PC-3 (cell line): ENCODE measurements at regions not wholly inside any gene's neighbourhood (a gene's known extent, or its start where the extent isn't known, plus 50 kb on each side); places are given as distances from the start of the nearest gene placed in this dataset.

Source experiments
- ATAC-seq: fragments of 200-7000 bp; cut with Tn5 transposase; 2 replicates; pipeline ENCODE4 v1.9.1; 2020; ENCODE audit warnings: mild to moderate bottlenecking, moderate library complexity
- BruUV-seq: library from RNA; stranded (reverse); fragments of 400-500 nt; replicated peaks from 2 replicates; lab custom pipeline; 2021; lab: Mats Ljungman, UMichigan
- CTCF ChIA-PET: fragments of 300-600 bp; sonication (Branson Sonifier 250); formaldehyde crosslinking; loops from one replicate; lab custom pipeline; 2022; ENCODE audit warnings: antibody characterized with exemption; lab: Charles Lee
- POLR2A ChIA-PET: fragments of 300-600 bp; sonication (Branson Sonifier 250); formaldehyde crosslinking; loops from one replicate; lab custom pipeline; 2022; ENCODE audit warnings: antibody characterized with exemption; ENCODE audit not compliant: unreplicated experiment; lab: Charles Lee
- DNase-seq: peaks from one replicate; pipeline ENCODE4 v3.0.0-alpha.2; 2015
- H2AFZ ChIP-seq: fragments of 300-600 bp; sonication (generic); 2 replicates; pipeline ENCODE4 v1.6.0; 2016; ENCODE audit warnings: antibody characterized with exemption, low read length
- H3F3A ChIP-seq: fragments of 300-600 bp; sonication (generic); one replicate; pipeline ENCODE4 v1.6.0; 2017; ENCODE audit warnings: antibody characterized with exemption, low read length, control low read depth, mild to moderate bottlenecking; ENCODE audit not compliant: unreplicated experiment
- H3K27ac ChIP-seq: fragments of 300-600 bp; sonication (generic); 2 replicates; pipeline ENCODE4 v1.5.1; 2016; ENCODE audit warnings: mild to moderate bottlenecking, low read length
- H3K27me3 ChIP-seq: fragments of 300-600 bp; sonication (generic); 2 replicates; pipeline ENCODE4 v1.6.1; 2016; ENCODE audit warnings: low read length, mixed read lengths
- H3K36me3 ChIP-seq: fragments of 300-600 bp; sonication (generic); 2 replicates; pipeline ENCODE4 v1.6.1; 2016; ENCODE audit warnings: low read depth, mixed run types, low read length, mixed read lengths
- H3K4me1 ChIP-seq: fragments of 300-600 bp; sonication (generic); 2 replicates; pipeline ENCODE4 v1.5.1; 2016; ENCODE audit warnings: low read length; ENCODE audit not compliant: insufficient read depth
- H3K4me2 ChIP-seq: fragments of 300-600 bp; sonication (generic); 2 replicates; pipeline ENCODE4 v1.6.0; 2016; ENCODE audit warnings: low read length
- H3K4me3 ChIP-seq: fragments of 300-600 bp; sonication (generic); 2 replicates; pipeline ENCODE4 v1.5.1; 2016; ENCODE audit warnings: mild to moderate bottlenecking, low read length, mixed read lengths
- H3K79me2 ChIP-seq: fragments of 300-600 bp; sonication (generic); 2 replicates; pipeline ENCODE4 v1.6.1; 2017; ENCODE audit warnings: low read length, mixed read lengths
- H3K9ac ChIP-seq: fragments of 300-600 bp; sonication (generic); 2 replicates; pipeline ENCODE4 v1.6.0; 2016; ENCODE audit warnings: mild to moderate bottlenecking, low read length
- H3K9me2 ChIP-seq: fragments of 300-600 bp; sonication (generic); replicated peaks from 2 replicates; pipeline ENCODE4 v1.6.1; 2016; ENCODE audit warnings: mixed run types, low read length, mixed read lengths
- H3K9me3 ChIP-seq: fragments of 300-600 bp; sonication (generic); 2 replicates; pipeline ENCODE4 v1.6.1; 2016; ENCODE audit warnings: low read length, mixed read lengths
- H4K20me1 ChIP-seq: fragments of 300-600 bp; sonication (generic); 2 replicates; pipeline ENCODE4 v1.6.1; 2016; ENCODE audit warnings: low read length, mixed read lengths
- EZH2 ChIP-seq: fragments of 300-600 bp; sonication (generic); IDR thresholded peaks from one replicate; pipeline ENCODE4 v1.6.1; 2017; ENCODE audit warnings: antibody characterized with exemption, mild to moderate bottlenecking, low read length; ENCODE audit not compliant: unreplicated experiment
- EZH2phosphoT487 ChIP-seq: fragments of 300-600 bp; sonication (generic); IDR thresholded peaks from 2 replicates; pipeline ENCODE4 v1.6.1; 2018; ENCODE audit warnings: mild to moderate bottlenecking, antibody characterized with exemption, low read length, borderline replicate concordance
- intact Hi-C: fragments of 100-400 bp; cut with micrococcal nuclease; formaldehyde crosslinking; loops from 2 replicates; pipeline ENCODE4 v1.9.0; 2023
- TF ChIP-seq, protein P1 (sequence below): fragments of 300-600 bp; sonication (generic); conservative IDR thresholded peaks from 2 replicates; pipeline ENCODE4 v1.5.1; 2017; ENCODE audit warnings: antibody characterized with exemption, low read depth, mild to moderate bottlenecking, low read length

DNA sequence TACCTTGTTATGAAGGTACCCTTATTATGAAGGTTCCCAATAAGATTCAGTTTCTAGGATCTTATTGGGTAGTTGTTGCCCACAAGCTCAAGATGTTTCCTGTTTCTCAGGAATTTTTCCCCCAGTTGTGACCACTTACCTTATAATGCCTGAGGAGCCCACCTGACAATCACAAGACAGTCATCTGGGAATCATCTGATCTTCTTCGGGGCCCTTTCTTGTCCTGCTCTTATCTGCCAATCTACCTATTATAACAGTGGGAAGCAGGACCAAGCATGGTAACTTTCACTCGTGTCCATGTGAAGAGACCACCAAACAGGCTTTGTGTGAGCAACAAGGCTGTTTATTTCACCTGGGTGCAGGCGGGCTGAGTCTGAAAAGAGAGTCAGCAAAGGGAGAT is 825.5 kb downstream of the BCL11B start:
- Histone ChIP-seq H2AFZ (no peak overlapping the region), H3K9me2 (no peaks in the 10 kb centered on the region), H3F3A (no peaks in the 10 kb centered on the region), H4K20me1 (no peaks in the 10 kb centered on the region), H3K27ac (no peak overlapping the region), H3K4me1 (no peaks in the 10 kb centered on the region), H3K27me3 (no peaks in the 10 kb centered on the region), H3K4me3 (no peak overlapping the region), H3K4me2 (no peak overlapping the region), H3K36me3 (no peaks in the 10 kb centered on the region), H3K79me2 (no peaks in the 10 kb centered on the region), H3K9ac (no peak overlapping the region), H3K9me3 (no peaks in the 10 kb centered on the region)
- no peak for TF ChIP-seq EZH2phosphoT487
- no peak for TF ChIP-seq EZH2
- TF ChIP-seq, protein P1, sequence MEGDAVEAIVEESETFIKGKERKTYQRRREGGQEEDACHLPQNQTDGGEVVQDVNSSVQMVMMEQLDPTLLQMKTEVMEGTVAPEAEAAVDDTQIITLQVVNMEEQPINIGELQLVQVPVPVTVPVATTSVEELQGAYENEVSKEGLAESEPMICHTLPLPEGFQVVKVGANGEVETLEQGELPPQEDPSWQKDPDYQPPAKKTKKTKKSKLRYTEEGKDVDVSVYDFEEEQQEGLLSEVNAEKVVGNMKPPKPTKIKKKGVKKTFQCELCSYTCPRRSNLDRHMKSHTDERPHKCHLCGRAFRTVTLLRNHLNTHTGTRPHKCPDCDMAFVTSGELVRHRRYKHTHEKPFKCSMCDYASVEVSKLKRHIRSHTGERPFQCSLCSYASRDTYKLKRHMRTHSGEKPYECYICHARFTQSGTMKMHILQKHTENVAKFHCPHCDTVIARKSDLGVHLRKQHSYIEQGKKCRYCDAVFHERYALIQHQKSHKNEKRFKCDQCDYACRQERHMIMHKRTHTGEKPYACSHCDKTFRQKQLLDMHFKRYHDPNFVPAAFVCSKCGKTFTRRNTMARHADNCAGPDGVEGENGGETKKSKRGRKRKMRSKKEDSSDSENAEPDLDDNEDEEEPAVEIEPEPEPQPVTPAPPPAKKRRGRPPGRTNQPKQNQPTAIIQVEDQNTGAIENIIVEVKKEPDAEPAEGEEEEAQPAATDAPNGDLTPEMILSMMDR, result no peak
- BruUV-seq, result no TSS peak
- ChIA-PET POLR2A (no interaction called here), CTCF (no interaction called here)
- intact Hi-C loops, result no loop called here
- DNase-seq (no peak), ATAC-seq (no peak)

DNA sequence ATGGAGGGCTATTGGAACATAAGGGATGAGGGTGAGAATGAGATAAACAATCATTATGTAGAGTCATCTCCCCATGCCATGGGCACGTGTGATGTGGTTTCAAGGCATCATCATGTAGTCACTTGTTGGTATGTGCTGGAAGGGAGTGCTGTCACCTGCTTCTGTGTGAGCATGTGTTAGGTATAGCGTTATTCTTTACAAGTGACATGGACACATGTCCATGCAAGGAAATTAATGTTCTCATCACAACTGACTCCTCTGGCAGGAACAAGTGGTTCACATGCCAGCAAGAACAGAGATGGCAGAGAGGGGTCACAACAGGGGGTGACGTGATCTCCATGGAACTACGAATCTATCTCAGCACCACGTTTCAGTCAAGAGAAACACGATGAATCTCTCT is 815.8 kb downstream of the BCL11B start:
- Histone ChIP-seq H3K4me3 (no peak overlapping the region), H3K27ac (no peak overlapping the region), H3K9me2 (no peaks in the 10 kb centered on the region), H3K4me1 (no peaks in the 10 kb centered on the region), H3K4me2 (no peak overlapping the region), H3K79me2 (no peaks in the 10 kb centered on the region), H3K9me3 (peaks cover 5% of the 10 kb centered on the region; the same call in 1 of the 2 replicates), H3K9ac (no peak overlapping the region), H3K27me3 (no peaks in the 10 kb centered on the region), H3F3A (no peaks in the 10 kb centered on the region), H4K20me1 (no peaks in the 10 kb centered on the region), H3K36me3 (no peaks in the 10 kb centered on the region), H2AFZ (no peak overlapping the region)
- intact Hi-C loops, result no loop called here
- BruUV-seq, result no TSS peak
- no peak for TF ChIP-seq EZH2phosphoT487
- TF ChIP-seq, protein P1, result no peak
- no peak for TF ChIP-seq EZH2
- ChIA-PET POLR2A (no interaction called here), CTCF (no interaction called here)
- DNase-seq (no peak), ATAC-seq (no peak)

DNA sequence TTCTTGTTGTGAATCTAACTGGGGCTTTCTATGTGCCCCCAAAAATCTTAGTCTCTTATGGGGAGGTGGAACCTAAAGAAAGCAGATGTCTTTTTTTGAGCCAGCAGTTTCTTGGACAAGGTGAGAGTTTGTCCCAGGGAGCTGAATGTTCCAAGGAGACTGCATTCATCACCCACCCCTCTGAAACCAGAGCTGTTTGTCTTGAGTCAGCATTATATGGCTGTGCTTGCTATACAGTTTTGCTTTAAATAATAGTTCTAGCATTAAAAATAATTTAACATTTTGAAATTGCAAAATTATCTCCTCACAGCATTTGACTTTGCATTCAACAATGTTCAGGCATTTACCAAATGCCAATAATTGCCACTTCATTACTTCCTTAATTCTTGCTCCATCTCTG is 813.3 kb downstream of the BCL11B start:
- Histone ChIP-seq H3F3A (no peaks in the 10 kb centered on the region), H3K27me3 (no peaks in the 10 kb centered on the region), H3K9me2 (no peaks in the 10 kb centered on the region), H3K4me2 (no peak overlapping the region), H3K9me3 (peaks cover 5% of the 10 kb centered on the region; the same call in 1 of the 2 replicates), H4K20me1 (no peaks in the 10 kb centered on the region), H3K27ac (no peak overlapping the region), H2AFZ (no peak overlapping the region), H3K4me3 (no peak overlapping the region), H3K4me1 (no peaks in the 10 kb centered on the region), H3K36me3 (no peaks in the 10 kb centered on the region), H3K9ac (no peak overlapping the region), H3K79me2 (no peaks in the 10 kb centered on the region)
- TF ChIP-seq EZH2phosphoT487 (no peak), EZH2 (no peak)
- TF ChIP-seq, protein P1, result no peak
- DNase-seq (no peak), ATAC-seq (no peak)
- no TSS peak for BruUV-seq
- ChIA-PET CTCF (no interaction called here), POLR2A (no interaction called here)
- intact Hi-C loops, result no loop called here
